Fibroblast of lung (primary cell): ENCODE measurements at regions not wholly inside any gene's neighbourhood (a gene's known extent, or its start where the extent isn't known, plus 50 kb on each side); places are given as distances from the start of the nearest gene placed in this dataset.

Source experiments
- EZH2 ChIP-seq: IDR thresholded peaks from 2 replicates; pipeline ENCODE4 v1.5.1; 2012; ENCODE audit warnings: low read length, control low read depth, mild to moderate bottlenecking; ENCODE audit errors: missing control alignments
- TF ChIP-seq, protein P1 (sequence below), 2 donors: IDR thresholded peaks in 1 of 2; conservative IDR thresholded peaks in 1 of 2; 1 replicate in 1 of 2; 2 replicates in 1 of 2; pipeline ENCODE4 v1.5.1; 2011 to 2012; ENCODE audit warnings: low read length in 2 of 2, control low read depth in 1 of 2, inconsistent platforms in 1 of 2, low read depth in 1 of 2, mild to moderate bottlenecking in 1 of 2

DNA sequence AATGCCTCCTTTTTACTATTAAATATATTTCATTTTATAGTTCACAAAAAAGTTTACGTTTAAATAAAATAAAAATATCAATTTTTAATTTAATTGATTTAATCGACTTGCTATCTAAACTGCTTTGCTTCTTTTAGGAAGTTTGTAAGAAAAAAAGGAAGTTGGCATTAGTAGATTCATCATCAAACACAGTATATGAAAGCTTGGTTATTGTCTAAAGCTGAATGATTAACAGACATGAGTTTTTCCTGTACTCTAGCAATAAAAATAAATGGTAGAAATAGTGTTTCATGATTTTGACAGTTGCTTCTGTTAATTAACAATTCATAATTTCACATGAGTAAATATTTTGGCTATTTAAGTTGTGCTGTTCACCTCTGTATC, 1285.5 kb upstream of the GJE1 start:
- TF ChIP-seq, protein P1, sequence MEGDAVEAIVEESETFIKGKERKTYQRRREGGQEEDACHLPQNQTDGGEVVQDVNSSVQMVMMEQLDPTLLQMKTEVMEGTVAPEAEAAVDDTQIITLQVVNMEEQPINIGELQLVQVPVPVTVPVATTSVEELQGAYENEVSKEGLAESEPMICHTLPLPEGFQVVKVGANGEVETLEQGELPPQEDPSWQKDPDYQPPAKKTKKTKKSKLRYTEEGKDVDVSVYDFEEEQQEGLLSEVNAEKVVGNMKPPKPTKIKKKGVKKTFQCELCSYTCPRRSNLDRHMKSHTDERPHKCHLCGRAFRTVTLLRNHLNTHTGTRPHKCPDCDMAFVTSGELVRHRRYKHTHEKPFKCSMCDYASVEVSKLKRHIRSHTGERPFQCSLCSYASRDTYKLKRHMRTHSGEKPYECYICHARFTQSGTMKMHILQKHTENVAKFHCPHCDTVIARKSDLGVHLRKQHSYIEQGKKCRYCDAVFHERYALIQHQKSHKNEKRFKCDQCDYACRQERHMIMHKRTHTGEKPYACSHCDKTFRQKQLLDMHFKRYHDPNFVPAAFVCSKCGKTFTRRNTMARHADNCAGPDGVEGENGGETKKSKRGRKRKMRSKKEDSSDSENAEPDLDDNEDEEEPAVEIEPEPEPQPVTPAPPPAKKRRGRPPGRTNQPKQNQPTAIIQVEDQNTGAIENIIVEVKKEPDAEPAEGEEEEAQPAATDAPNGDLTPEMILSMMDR (conservative IDR thresholded peaks at IDR 0.05 in 1 of 2, IDR thresholded peaks at IDR 0.05 in 1 of 2; ENCODE audit: low read depth in 1 of 2, low read length in 2 of 2): no peak
- no peak for TF ChIP-seq EZH2
